ENCODE measurements at regions not wholly inside any gene's neighbourhood (a gene's known extent, or its start where the extent isn't known, plus 50 kb on each side); places are given as distances from the start of the nearest gene placed in this dataset.

- H3K4me3 ChIP-seq (replicated peaks; ENCODE audit: low read depth, low read length), result no peak overlapping the region
- no peak for DNase-seq (ENCODE audit: extremely low read depth, low read depth)
- TF ChIP-seq CTCF (IDR thresholded peaks at IDR 0.05; ENCODE audit: low read depth, low read length, missing control alignments), result no peak
Observed at GRCh38 chr4:111905511-111905910, 239.7 kb upstream of the FAM241A start.

- no peak for DNase-seq (ENCODE audit: extremely low read depth, low read depth)
- no peak for TF ChIP-seq CTCF (IDR thresholded peaks at IDR 0.05; ENCODE audit: low read depth, low read length, missing control alignments)
- H3K4me3 ChIP-seq (replicated peaks; ENCODE audit: low read depth, low read length), result no peak overlapping the region
Observed at GRCh38 chr4:111919639-111920038, 225.6 kb upstream of the FAM241A start.

GRCh38 chr4:111921714-111922113 is 223.5 kb upstream of the FAM241A start:
- no peak overlapping the region for H3K4me3 ChIP-seq (replicated peaks; ENCODE audit: low read depth, low read length)
- TF ChIP-seq CTCF (IDR thresholded peaks at IDR 0.05; ENCODE audit: low read depth, low read length, missing control alignments), result no peak
- DNase-seq (ENCODE audit: extremely low read depth, low read depth), result no peak

GRCh38 chr4:111923786-111924185 is 221.5 kb upstream of the FAM241A start:
- H3K4me3 ChIP-seq (replicated peaks; ENCODE audit: low read depth, low read length), result no peak overlapping the region
- TF ChIP-seq CTCF (IDR thresholded peaks at IDR 0.05; ENCODE audit: low read depth, low read length, missing control alignments), result no peak
- DNase-seq (ENCODE audit: extremely low read depth, low read depth), result no peak

- no peak for TF ChIP-seq CTCF (IDR thresholded peaks at IDR 0.05; ENCODE audit: low read depth, low read length, missing control alignments)
- DNase-seq (ENCODE audit: extremely low read depth, low read depth), result no peak
- H3K4me3 ChIP-seq (replicated peaks; ENCODE audit: low read depth, low read length), result no peak overlapping the region
Observed at GRCh38 chr4:111924696-111925095, 220.6 kb upstream of the FAM241A start.

GRCh38 chr4:111930659-111931058 is 214.6 kb upstream of the FAM241A start:
- DNase-seq (ENCODE audit: extremely low read depth, low read depth), result no peak
- H3K4me3 ChIP-seq (replicated peaks; ENCODE audit: low read depth, low read length), result no peak overlapping the region
- TF ChIP-seq CTCF (IDR thresholded peaks at IDR 0.05; ENCODE audit: low read depth, low read length, missing control alignments), result no peak

GRCh38 chr4:111933703-111934102 is 211.6 kb upstream of the FAM241A start:
- TF ChIP-seq CTCF (IDR thresholded peaks at IDR 0.05; ENCODE audit: low read depth, low read length, missing control alignments), result no peak
- no peak overlapping the region for H3K4me3 ChIP-seq (replicated peaks; ENCODE audit: low read depth, low read length)
- DNase-seq (ENCODE audit: extremely low read depth, low read depth), result no peak

Data from HFF-Myc (cell line).